Skin epidermis (tissue), 12 donors: ENCODE measurements at regions not wholly inside any gene's neighbourhood (a gene's known extent, or its start where the extent isn't known, plus 50 kb on each side); places are given as distances from the start of the nearest gene placed in this dataset.

ENCODE experiments used
- H3K27ac ChIP-seq, 21 experiments: fragments of 200-600 bp; sonication (generic) in 11 of 21; one replicate each; pipeline ENCODE4 v1.5.0; 2020; ENCODE audit warnings: mild to moderate bottlenecking in 3 of 21, inconsistent platforms in 2 of 21, moderate library complexity in 2 of 21
- H3K4me3 ChIP-seq, 7 experiments: fragments of 200-600 bp; sonication (generic) in 2 of 7; one replicate each; pipeline ENCODE4 v1.5.0; 2020; ENCODE audit warnings: inconsistent platforms in 2 of 7, mild to moderate bottlenecking in 2 of 7, moderate library complexity in 1 of 7

GRCh38 chr13:50588491-50589130 is 254.9 kb downstream of the DLEU7 start:
- H3K4me3 ChIP-seq, result no peak overlapping the region
- H3K27ac ChIP-seq, result peak overlapping the region in 3 of 21 experiments; percentile 37 to 63 (median 60)

GRCh38 chr13:50589139-50589538 is 254.4 kb downstream of the DLEU7 start:
- peak overlapping the region in 3 of 21 experiments; percentile 25 to 63 (median 29) for H3K27ac ChIP-seq
- H3K4me3 ChIP-seq, result no peak overlapping the region

- H3K27ac ChIP-seq, result peak overlapping the region in 3 of 21 experiments; percentile 19 to 33 (median 29)
Measured at GRCh38 chr13:50589651-50590054, 253.8 kb downstream of the DLEU7 start.

GRCh38 chr13:50592412-50593155 is 250.9 kb downstream of the DLEU7 start:
- no peak overlapping the region for H3K27ac ChIP-seq
- H3K4me3 ChIP-seq, result no peak overlapping the region

More at GRCh38 chr13:50589651-50590054, 253.8 kb downstream of the DLEU7 start:
- H3K4me3 ChIP-seq, result no peak overlapping the region

- H3K27ac ChIP-seq, result no peak overlapping the region
- no peak overlapping the region for H3K4me3 ChIP-seq
Measured at GRCh38 chr13:50593207-50593606, 250.3 kb downstream of the DLEU7 start.

GRCh38 chr13:50594276-50595051 is 249.0 kb downstream of the DLEU7 start:
- no peak overlapping the region for H3K4me3 ChIP-seq
- H3K27ac ChIP-seq, result peak overlapping the region in 3 of 21 experiments; percentile 47 to 53 (median 48)

GRCh38 chr13:50595196-50595595 is 248.3 kb downstream of the DLEU7 start:
- H3K27ac ChIP-seq, result peak overlapping the region in 1 of 21 experiments; percentile 47
- no peak overlapping the region for H3K4me3 ChIP-seq

GRCh38 chr13:50596156-50596555 is 247.3 kb downstream of the DLEU7 start:
- H3K4me3 ChIP-seq, result no peak overlapping the region
- peak overlapping the region in 1 of 21 experiments; percentile 21 for H3K27ac ChIP-seq

GRCh38 chr13:50596776-50597203 is 246.7 kb downstream of the DLEU7 start:
- Histone ChIP-seq H3K4me3 (no peak overlapping the region), H3K27ac (no peak overlapping the region)

GRCh38 chr13:50598338-50598737 is 245.2 kb downstream of the DLEU7 start:
- Histone ChIP-seq H3K27ac (no peak overlapping the region), H3K4me3 (no peak overlapping the region)

- Histone ChIP-seq H3K27ac (no peak overlapping the region), H3K4me3 (no peak overlapping the region)
Measured at GRCh38 chr13:50599046-50599445, 244.4 kb downstream of the DLEU7 start.

- H3K27ac ChIP-seq, result no peak overlapping the region
- no peak overlapping the region for H3K4me3 ChIP-seq
Measured at GRCh38 chr13:50599927-50600326, 243.6 kb downstream of the DLEU7 start.

- Histone ChIP-seq H3K4me3 (no peak overlapping the region), H3K27ac (no peak overlapping the region)
Measured at GRCh38 chr13:50608370-50608769, 235.1 kb downstream of the DLEU7 start.

- Histone ChIP-seq H3K4me3 (no peak overlapping the region), H3K27ac (no peak overlapping the region)
Measured at GRCh38 chr13:50609011-50609410, 234.5 kb downstream of the DLEU7 start.

- no peak overlapping the region for H3K27ac ChIP-seq
- no peak overlapping the region for H3K4me3 ChIP-seq
Measured at GRCh38 chr13:50610238-50610637, 233.3 kb downstream of the DLEU7 start.

GRCh38 chr13:50611117-50611781 is 232.2 kb downstream of the DLEU7 start:
- H3K27ac ChIP-seq, result no peak overlapping the region
- H3K4me3 ChIP-seq, result no peak overlapping the region

GRCh38 chr13:50612717-50613116 is 230.8 kb downstream of the DLEU7 start:
- no peak overlapping the region for H3K27ac ChIP-seq

GRCh38 chr13:50613356-50613831 is 230.1 kb downstream of the DLEU7 start:
- no peak overlapping the region for H3K4me3 ChIP-seq
- H3K27ac ChIP-seq, result no peak overlapping the region

More at GRCh38 chr13:50612717-50613116, 230.8 kb downstream of the DLEU7 start:
- H3K4me3 ChIP-seq, result no peak overlapping the region

- Histone ChIP-seq H3K27ac (no peak overlapping the region), H3K4me3 (no peak overlapping the region)
Measured at GRCh38 chr13:50615234-50615633, 228.3 kb downstream of the DLEU7 start.

GRCh38 chr13:50616101-50616500 is 227.4 kb downstream of the DLEU7 start:
- H3K27ac ChIP-seq, result no peak overlapping the region

More at GRCh38 chr13:50616101-50616500, 227.4 kb downstream of the DLEU7 start:
- H3K4me3 ChIP-seq, result no peak overlapping the region
